SK-N-SH (cell line): ENCODE measurements at regions not wholly inside any gene's neighbourhood (a gene's known extent, or its start where the extent isn't known, plus 50 kb on each side); places are given as distances from the start of the nearest gene placed in this dataset.
A peak's percentile ranks its signal among the peaks of the same experiment; 100 is the strongest.

Experiments
- CTCF ChIA-PET: fragments of 300-600, 350-600 bp; formaldehyde crosslinking; extraction: SDS; loops from one replicate; lab custom pipeline; 2021; lab: Yijun Ruan, JAX
- POLR2A ChIA-PET: fragments of 350-600 bp; sonication (Branson Sonifier 250); formaldehyde crosslinking; extraction: SDS; loops from one replicate; lab custom pipeline; 2020; ENCODE audit warnings: antibody characterized with exemption, inconsistent platforms; lab: Yijun Ruan, JAX
- DNase-seq: peaks from one replicate; pipeline ENCODE4 v3.0.0; 2012
- H2AFZ ChIP-seq: fragments of 200-600 bp; sonication (generic); 2 replicates; pipeline ENCODE4 v1.8.1; 2016; ENCODE audit warnings: antibody characterized with exemption, mild to moderate bottlenecking, low read depth
- H3F3A ChIP-seq: fragments of 200-600 bp; sonication (generic); replicated peaks from 2 replicates; pipeline ENCODE3; 2016; ENCODE audit warnings: antibody characterized with exemption, mild to moderate bottlenecking; ENCODE audit not compliant: insufficient read depth
- H3K27ac ChIP-seq, 2 experiments: fragments of 200-500 bp in 1 of 2; fragments of 200-600 bp in 1 of 2; sonication (Bioruptor generic) in 1 of 2; sonication (generic), shearing (Covaris generic) in 1 of 2; 2 replicates each; pipeline versions ENCODE4 v1.5.1 to v1.6.1; 2014 to 2016; ENCODE audit warnings: low read depth in 2 of 2, inconsistent platforms in 1 of 2, low read length in 1 of 2, mild to moderate bottlenecking in 1 of 2, mixed read lengths in 1 of 2
- H3K27me3 ChIP-seq: fragments of 200-600 bp; sonication (generic), shearing (Covaris generic); 2 replicates; pipeline ENCODE4 v1.6.1; 2016; ENCODE audit warnings: mixed run types; ENCODE audit not compliant: insufficient read depth
- H3K36me3 ChIP-seq, 2 experiments: fragments of 200-500 bp in 1 of 2; fragments of 200-600 bp in 1 of 2; sonication (Bioruptor generic) in 1 of 2; sonication (generic) in 1 of 2; replicated peaks in 1 of 2; 2 replicates each; pipeline versions ENCODE3 to v1.5.1; 2014 to 2016; ENCODE audit warnings: low read length in 1 of 2, mild to moderate bottlenecking in 1 of 2; ENCODE audit not compliant: insufficient read depth in 2 of 2, control insufficient read depth in 1 of 2
- H3K4me1 ChIP-seq, 2 experiments: fragments of 200-500 bp in 1 of 2; fragments of 200-600 bp in 1 of 2; sonication (Bioruptor generic) in 1 of 2; sonication (generic), shearing (Covaris generic) in 1 of 2; 2 replicates each; pipeline versions ENCODE4 v1.5.1 to v1.6.1; 2014 to 2016; ENCODE audit warnings: low read depth in 1 of 2, low read length in 1 of 2, mixed run types in 1 of 2; ENCODE audit not compliant: insufficient read depth in 2 of 2, control insufficient read depth in 1 of 2
- H3K4me2 ChIP-seq: fragments of 200-600 bp; sonication (generic), shearing (Covaris generic); 2 replicates; pipeline ENCODE4 v1.6.1; 2017; ENCODE audit warnings: mixed run types
- H3K4me3 ChIP-seq, 2 experiments: fragments of 200-500 bp in 1 of 2; fragments of 200-600 bp in 1 of 2; sonication (Bioruptor generic) in 1 of 2; sonication (generic), shearing (Covaris generic) in 1 of 2; 2 replicates each; pipeline versions ENCODE4 v1.5.1 to v1.8.1; 2014 to 2016; ENCODE audit warnings: low read depth in 2 of 2, inconsistent platforms in 1 of 2, low read length in 1 of 2, mild to moderate bottlenecking in 1 of 2, mixed read lengths in 1 of 2, moderate library complexity in 1 of 2
- H3K79me2 ChIP-seq: fragments of 200-600 bp; sonication (generic); 2 replicates; pipeline ENCODE4 v1.8.1; 2017; ENCODE audit warnings: mild to moderate bottlenecking; ENCODE audit not compliant: insufficient read depth
- H3K9ac ChIP-seq: fragments of 200-600 bp; sonication (generic); 2 replicates; pipeline ENCODE4 v1.6.1; 2017; ENCODE audit warnings: mixed run types
- H3K9me2 ChIP-seq: fragments of 200-600 bp; sonication (generic); 2 replicates; pipeline ENCODE4 v1.6.1; 2017; ENCODE audit warnings: mixed run types
- H3K9me3 ChIP-seq: fragments of 200-600 bp; sonication (generic); 2 replicates; pipeline ENCODE4 v1.6.1; 2017; ENCODE audit warnings: mixed run types, mild to moderate bottlenecking, moderate library complexity
- H4K20me1 ChIP-seq: fragments of 200-600 bp; sonication (generic); 2 replicates; pipeline ENCODE4 v1.6.1; 2017; ENCODE audit warnings: mild to moderate bottlenecking, mixed run types; ENCODE audit not compliant: insufficient read depth
- ELF1 ChIP-seq: IDR thresholded peaks from 2 replicates; pipeline ENCODE4 v1.4.0; 2012
- EP300 ChIP-seq, 2 experiments: IDR thresholded peaks; 2 replicates each; pipeline versions ENCODE4 v1.4.0 to v1.6.1; 2012; ENCODE audit warnings: borderline replicate concordance in 1 of 2, low read depth in 1 of 2, low read length in 1 of 2
- EZH2phosphoT487 ChIP-seq: fragments of 200-600 bp; sonication (generic); IDR thresholded peaks from 2 replicates; pipeline ENCODE4 v1.6.1; 2017; ENCODE audit warnings: low read depth, mixed run types, mild to moderate bottlenecking, antibody characterized with exemption, moderate library complexity, borderline replicate concordance
- FOSL2 ChIP-seq: IDR thresholded peaks from 2 replicates; pipeline ENCODE4 v1.4.0; 2012; ENCODE audit warnings: low read depth, mild to moderate bottlenecking, moderate library complexity, borderline replicate concordance
- JUND ChIP-seq: IDR thresholded peaks from 2 replicates; pipeline ENCODE4 v1.4.0; 2012
- MXI1 ChIP-seq: IDR thresholded peaks from 2 replicates; pipeline ENCODE4 v1.6.1; 2012; ENCODE audit warnings: mild to moderate bottlenecking, low read depth, low read length, improper control_type of control experiment
- NFIC ChIP-seq: IDR thresholded peaks from 2 replicates; pipeline ENCODE4 v1.4.0; 2012; ENCODE audit warnings: borderline replicate concordance
- NRF1 ChIP-seq: IDR thresholded peaks from 2 replicates; pipeline ENCODE4 v1.6.1; 2012; ENCODE audit warnings: low read depth, mild to moderate bottlenecking, low read length
- POLR2AphosphoS5 ChIP-seq: IDR thresholded peaks from 2 replicates; pipeline ENCODE4 v1.6.1; 2012; ENCODE audit warnings: low read depth, low read length
- RFX5 ChIP-seq: IDR thresholded peaks from 2 replicates; pipeline ENCODE4 v1.6.1; 2012; ENCODE audit warnings: mild to moderate bottlenecking, improper control_type of control experiment, low read length
- RXRA ChIP-seq: IDR thresholded peaks from 2 replicates; pipeline ENCODE4 v1.4.0; 2012; ENCODE audit warnings: low read depth, mild to moderate bottlenecking, borderline replicate concordance
- SIN3A ChIP-seq: IDR thresholded peaks from 2 replicates; pipeline ENCODE4 v1.6.1; 2012; ENCODE audit warnings: low read depth, mild to moderate bottlenecking, low read length, moderate library complexity, borderline replicate concordance
- SMC3 ChIP-seq: IDR thresholded peaks from 2 replicates; pipeline ENCODE4 v1.6.1; 2012; ENCODE audit warnings: low read depth, low read length, improper control_type of control experiment
- TAF1 ChIP-seq: IDR thresholded peaks from 2 replicates; pipeline ENCODE4 v1.6.1; 2012; ENCODE audit warnings: low read depth, mild to moderate bottlenecking, low read length, moderate library complexity, borderline replicate concordance
- TCF12 ChIP-seq: IDR thresholded peaks from 2 replicates; pipeline ENCODE4 v1.4.0; 2012
- YY1 ChIP-seq: IDR thresholded peaks from 2 replicates; pipeline ENCODE4 v1.4.0; 2012; ENCODE audit warnings: low read depth, mild to moderate bottlenecking
- WGBS: methylation state at CpG from one replicate; pipeline ENCODE4 v1.1.6; 2017; ENCODE audit warnings: low lambda C conversion rate; 5-methylcytosine and 5-hydroxymethylcytosine counted together
- TF ChIP-seq, protein P1 (sequence below): IDR thresholded peaks from 2 replicates; pipeline ENCODE4; 2012
- TF ChIP-seq, protein P2 (sequence below): fragments of 150-350 bp; IDR thresholded peaks from 2 replicates; pipeline ENCODE4 v1.6.1; 2016; ENCODE audit warnings: mild to moderate bottlenecking, low read depth, low read length
- TF ChIP-seq, protein P3 (sequence below): IDR thresholded peaks from 2 replicates; pipeline ENCODE4 v1.4.0; 2012; ENCODE audit warnings: low read depth
- TF ChIP-seq, protein P4 (sequence below): IDR thresholded peaks from 2 replicates; pipeline ENCODE4 v1.4.0; 2012; ENCODE audit warnings: low read depth, borderline replicate concordance
- TF ChIP-seq, protein P5 (sequence below): fragments of 150-350 bp; IDR thresholded peaks from 2 replicates; pipeline ENCODE4 v1.6.1; 2017; ENCODE audit warnings: antibody characterized with exemption, low read length, low read depth, borderline replicate concordance

DNA sequence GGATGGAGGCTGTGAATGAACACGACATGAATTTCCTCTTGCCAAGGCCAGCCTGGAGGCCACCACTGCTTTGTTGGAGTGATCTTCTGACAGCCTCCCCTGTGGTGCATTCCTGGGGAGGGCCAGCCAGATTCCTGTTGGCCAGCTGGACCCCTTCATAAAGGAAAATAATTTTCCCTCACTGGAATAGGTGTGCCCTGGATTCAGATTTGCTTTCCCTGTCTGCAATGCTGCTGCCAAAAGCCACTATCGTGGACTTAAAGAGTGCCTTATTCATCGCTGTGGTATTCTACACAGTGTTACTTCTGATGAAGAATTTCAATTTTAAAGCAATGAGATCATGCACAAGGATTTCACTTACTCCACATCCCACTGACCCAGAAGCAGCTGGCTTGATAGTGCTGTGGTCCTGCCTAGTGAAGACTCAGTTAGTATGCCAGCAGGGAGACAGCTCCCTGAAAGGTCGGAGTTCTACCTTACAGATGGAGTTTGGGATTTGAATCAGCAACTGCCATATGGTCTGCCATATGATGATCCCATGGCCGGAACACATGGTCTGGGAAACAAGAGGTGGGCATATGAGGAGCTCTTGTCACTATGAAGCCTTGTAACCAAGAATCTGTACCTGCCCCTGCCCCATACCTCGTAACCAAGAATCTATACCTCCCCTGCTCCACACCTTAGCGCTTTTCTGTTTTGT lies 145.2 kb downstream of the KLF13 start:
- Histone ChIP-seq H4K20me1 (no peaks in the 10 kb centered on the region), H3K79me2 (no peaks in the 10 kb centered on the region), H3K4me1 (peaks cover 0 to 11% of the 10 kb centered on the region in 2 experiments; a peak in 1 of 4 replicates), H3K9ac (no peak overlapping the region), H3K4me3 (no peak overlapping the region), H3K36me3 (no peaks in the 10 kb centered on the region), H3K9me2 (no peaks in the 10 kb centered on the region), H3K9me3 (no peaks in the 10 kb centered on the region), H3K27me3 (peaks cover 5% of the 10 kb centered on the region; the same call in 1 of the 2 replicates), H3K27ac (no peak overlapping the region), H3K4me2 (peak overlapping the region; percentile 41; the same call in 1 of the 2 replicates), H3F3A (no peaks in the 10 kb centered on the region), H2AFZ (no peak overlapping the region)
- ChIA-PET POLR2A (no interaction called here), CTCF (interaction anchor here (9.5 kb wide), 1 partner anchor 17 kb away, joined by 88 read pairs; no protein-coding TSS in a partner anchor)
- no peak for DNase-seq
- no peak for TF ChIP-seq RFX5
- peak; percentile 35; the same call in 1 of the 2 replicates for TF ChIP-seq JUND
- no peak for TF ChIP-seq POLR2AphosphoS5
- no peak for TF ChIP-seq SIN3A
- TF ChIP-seq ELF1: no peak
- TF ChIP-seq TCF12: peak; percentile 42; the same call in 1 of the 2 replicates
- TF ChIP-seq NRF1: no peak
- TF ChIP-seq EP300 (IDR thresholded peaks at IDR 0.05; ENCODE audit: borderline replicate concordance in 1 of 2, low read depth in 1 of 2, low read length in 1 of 2): no peak; a peak in 1 of 4 replicates
- TF ChIP-seq FOSL2: peak; percentile 47; the same call in 1 of the 2 replicates
- TF ChIP-seq, protein P1, sequence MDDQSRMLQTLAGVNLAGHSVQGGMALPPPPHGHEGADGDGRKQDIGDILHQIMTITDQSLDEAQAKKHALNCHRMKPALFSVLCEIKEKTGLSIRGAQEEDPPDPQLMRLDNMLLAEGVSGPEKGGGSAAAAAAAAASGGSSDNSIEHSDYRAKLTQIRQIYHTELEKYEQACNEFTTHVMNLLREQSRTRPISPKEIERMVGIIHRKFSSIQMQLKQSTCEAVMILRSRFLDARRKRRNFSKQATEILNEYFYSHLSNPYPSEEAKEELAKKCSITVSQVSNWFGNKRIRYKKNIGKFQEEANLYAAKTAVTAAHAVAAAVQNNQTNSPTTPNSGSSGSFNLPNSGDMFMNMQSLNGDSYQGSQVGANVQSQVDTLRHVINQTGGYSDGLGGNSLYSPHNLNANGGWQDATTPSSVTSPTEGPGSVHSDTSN: peak; percentile 9; the same call in 1 of the 2 replicates
- 36% methylated on average over 6 of the region's 7 CpGs for WGBS

DNA sequence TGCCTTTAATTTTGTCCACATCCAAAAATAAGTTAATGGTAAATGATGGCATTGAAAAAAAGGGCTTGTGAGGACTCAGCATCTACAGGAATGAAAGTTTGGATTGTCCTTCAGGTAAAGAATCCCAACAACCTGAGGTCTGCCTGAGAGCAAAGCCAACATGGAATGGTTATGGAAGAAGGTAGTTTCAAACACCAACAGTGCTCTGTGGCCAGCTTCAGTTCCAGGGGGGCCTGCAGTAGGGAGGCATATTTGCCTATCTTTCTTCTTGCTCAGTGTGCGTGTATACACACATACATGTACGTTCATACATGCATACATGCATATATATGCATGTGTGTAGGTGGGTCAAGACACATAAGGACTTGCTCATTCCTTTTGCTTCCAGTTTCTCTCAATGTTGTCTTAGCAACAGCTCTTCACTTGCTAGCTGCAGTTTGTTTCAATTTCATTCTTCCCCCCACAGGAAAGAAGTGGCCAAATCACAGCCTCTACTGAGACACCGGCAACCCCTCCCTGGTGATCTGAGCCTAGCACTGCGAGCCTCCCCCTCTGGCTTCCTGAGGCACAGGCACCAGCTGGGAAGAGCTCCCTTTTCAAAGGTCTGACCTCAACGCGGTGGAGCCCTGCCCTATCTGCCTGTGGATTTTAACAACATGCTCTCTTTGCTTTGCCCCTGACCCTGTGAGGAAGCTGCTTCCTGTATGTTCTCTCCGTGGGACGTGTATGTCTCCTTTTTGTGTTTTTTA lies 146.2 kb downstream of the KLF13 start:
- no peaks in the 10 kb centered on the region for H3K36me3 ChIP-seq
- peaks cover 0 to 11% of the 10 kb centered on the region in 2 experiments; a peak in 1 of 4 replicates for H3K4me1 ChIP-seq
- POLR2A ChIA-PET: no interaction called here
- TF ChIP-seq, protein P2, sequence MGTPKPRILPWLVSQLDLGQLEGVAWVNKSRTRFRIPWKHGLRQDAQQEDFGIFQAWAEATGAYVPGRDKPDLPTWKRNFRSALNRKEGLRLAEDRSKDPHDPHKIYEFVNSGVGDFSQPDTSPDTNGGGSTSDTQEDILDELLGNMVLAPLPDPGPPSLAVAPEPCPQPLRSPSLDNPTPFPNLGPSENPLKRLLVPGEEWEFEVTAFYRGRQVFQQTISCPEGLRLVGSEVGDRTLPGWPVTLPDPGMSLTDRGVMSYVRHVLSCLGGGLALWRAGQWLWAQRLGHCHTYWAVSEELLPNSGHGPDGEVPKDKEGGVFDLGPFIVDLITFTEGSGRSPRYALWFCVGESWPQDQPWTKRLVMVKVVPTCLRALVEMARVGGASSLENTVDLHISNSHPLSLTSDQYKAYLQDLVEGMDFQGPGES: no peak
- TF ChIP-seq TCF12 (no peak), FOSL2 (no peak), YY1 (no peak), TAF1 (no peak), RFX5 (no peak), SMC3 (no peak), MXI1 (no peak), NFIC (no peak), RXRA (no peak), EZH2phosphoT487 (no peak)
- TF ChIP-seq, protein P3, sequence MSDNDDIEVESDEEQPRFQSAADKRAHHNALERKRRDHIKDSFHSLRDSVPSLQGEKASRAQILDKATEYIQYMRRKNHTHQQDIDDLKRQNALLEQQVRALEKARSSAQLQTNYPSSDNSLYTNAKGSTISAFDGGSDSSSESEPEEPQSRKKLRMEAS: no peak
- TF ChIP-seq, protein P4, sequence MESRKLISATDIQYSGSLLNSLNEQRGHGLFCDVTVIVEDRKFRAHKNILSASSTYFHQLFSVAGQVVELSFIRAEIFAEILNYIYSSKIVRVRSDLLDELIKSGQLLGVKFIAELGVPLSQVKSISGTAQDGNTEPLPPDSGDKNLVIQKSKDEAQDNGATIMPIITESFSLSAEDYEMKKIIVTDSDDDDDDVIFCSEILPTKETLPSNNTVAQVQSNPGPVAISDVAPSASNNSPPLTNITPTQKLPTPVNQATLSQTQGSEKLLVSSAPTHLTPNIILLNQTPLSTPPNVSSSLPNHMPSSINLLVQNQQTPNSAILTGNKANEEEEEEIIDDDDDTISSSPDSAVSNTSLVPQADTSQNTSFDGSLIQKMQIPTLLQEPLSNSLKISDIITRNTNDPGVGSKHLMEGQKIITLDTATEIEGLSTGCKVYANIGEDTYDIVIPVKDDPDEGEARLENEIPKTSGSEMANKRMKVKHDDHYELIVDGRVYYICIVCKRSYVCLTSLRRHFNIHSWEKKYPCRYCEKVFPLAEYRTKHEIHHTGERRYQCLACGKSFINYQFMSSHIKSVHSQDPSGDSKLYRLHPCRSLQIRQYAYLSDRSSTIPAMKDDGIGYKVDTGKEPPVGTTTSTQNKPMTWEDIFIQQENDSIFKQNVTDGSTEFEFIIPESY: no peak
- TF ChIP-seq, protein P5, sequence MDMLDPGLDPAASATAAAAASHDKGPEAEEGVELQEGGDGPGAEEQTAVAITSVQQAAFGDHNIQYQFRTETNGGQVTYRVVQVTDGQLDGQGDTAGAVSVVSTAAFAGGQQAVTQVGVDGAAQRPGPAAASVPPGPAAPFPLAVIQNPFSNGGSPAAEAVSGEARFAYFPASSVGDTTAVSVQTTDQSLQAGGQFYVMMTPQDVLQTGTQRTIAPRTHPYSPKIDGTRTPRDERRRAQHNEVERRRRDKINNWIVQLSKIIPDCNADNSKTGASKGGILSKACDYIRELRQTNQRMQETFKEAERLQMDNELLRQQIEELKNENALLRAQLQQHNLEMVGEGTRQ: no peak
- H3K27me3 ChIP-seq: peaks cover 5% of the 10 kb centered on the region; the same call in 1 of the 2 replicates
- 0 out of 2 replicates have a peak overlapping the region, but pooled peaks have one; percentile 41 for H2AFZ ChIP-seq
- no peak for DNase-seq
- H3K9me2 ChIP-seq: no peaks in the 10 kb centered on the region
- no peaks in the 10 kb centered on the region for H4K20me1 ChIP-seq
- no peak overlapping the region for H3K4me3 ChIP-seq
- CTCF ChIA-PET: interaction anchor here (9.5 kb wide), 1 partner anchor 16 kb away, joined by 88 read pairs; no protein-coding TSS in a partner anchor
- no peaks in the 10 kb centered on the region for H3K79me2 ChIP-seq
- no peak overlapping the region; the same call in 1 of the 2 replicates for H3K4me2 ChIP-seq
- H3K27ac ChIP-seq: no peak overlapping the region
- WGBS: 52% methylated on average over 8 of the region's 8 CpGs
- no peak overlapping the region for H3K9ac ChIP-seq
- H3K9me3 ChIP-seq: no peaks in the 10 kb centered on the region
- H3F3A ChIP-seq: no peaks in the 10 kb centered on the region
